ENCODE measurements at regions not wholly inside any gene's neighbourhood (a gene's known extent, or its start where the extent isn't known, plus 50 kb on each side); places are given as distances from the start of the nearest gene placed in this dataset.

- no peak for DNase-seq (ENCODE audit: low read depth)
These were observed 444.2 kb downstream of the GRIA2 start for GRCh38 chr4:157664726-157665125.

DNA sequence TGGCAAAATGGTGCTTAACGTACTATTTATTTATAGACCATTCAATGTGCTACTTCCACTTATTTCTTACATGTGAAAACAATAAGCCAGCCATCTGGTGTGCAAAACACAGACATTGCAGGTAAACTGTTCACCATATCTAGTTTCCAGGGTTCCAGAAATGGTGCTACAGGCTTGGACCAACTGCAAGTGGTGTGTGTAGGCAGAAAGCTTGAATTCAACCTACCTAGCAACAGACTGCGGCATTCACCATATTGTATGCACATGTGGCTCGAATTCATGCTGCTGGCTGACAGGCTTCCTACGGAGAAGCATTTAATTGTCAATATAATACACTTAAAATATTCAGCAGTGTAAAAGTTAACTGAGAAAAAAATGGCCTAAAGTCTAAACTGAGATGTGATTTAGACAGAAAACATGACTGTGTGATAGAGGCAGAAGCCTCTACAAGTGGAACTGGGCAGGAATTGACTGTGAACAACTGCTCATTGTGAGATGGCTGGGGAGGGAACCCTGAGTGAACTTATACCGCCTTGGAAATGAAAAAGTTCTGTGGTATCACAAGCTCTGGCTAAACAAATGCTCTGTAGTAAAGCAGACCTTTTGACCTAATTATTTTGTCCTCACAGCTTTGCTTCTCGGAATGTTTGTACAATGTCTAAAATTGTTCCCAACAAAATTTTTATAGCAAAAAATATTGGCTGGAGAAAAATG, 434.7 kb downstream of the GRIA2 start:
- DNase-seq (ENCODE audit: low read depth): no peak

GRCh38 chr4:157643257-157643656, 422.7 kb downstream of the GRIA2 start:
- DNase-seq (ENCODE audit: low read depth): no peak

- no peak for DNase-seq (ENCODE audit: low read depth)
These were observed 413.5 kb downstream of the GRIA2 start for GRCh38 chr4:157634057-157634456.

- no peak for DNase-seq (ENCODE audit: low read depth)
These were observed 396.4 kb downstream of the GRIA2 start for GRCh38 chr4:157616741-157617472.

- DNase-seq (ENCODE audit: low read depth): no peak
These were observed 387.5 kb downstream of the GRIA2 start for GRCh38 chr4:157607996-157608395.

- no peak for DNase-seq (ENCODE audit: low read depth)
These were observed 380.1 kb downstream of the GRIA2 start for GRCh38 chr4:157600583-157600982.

DNA sequence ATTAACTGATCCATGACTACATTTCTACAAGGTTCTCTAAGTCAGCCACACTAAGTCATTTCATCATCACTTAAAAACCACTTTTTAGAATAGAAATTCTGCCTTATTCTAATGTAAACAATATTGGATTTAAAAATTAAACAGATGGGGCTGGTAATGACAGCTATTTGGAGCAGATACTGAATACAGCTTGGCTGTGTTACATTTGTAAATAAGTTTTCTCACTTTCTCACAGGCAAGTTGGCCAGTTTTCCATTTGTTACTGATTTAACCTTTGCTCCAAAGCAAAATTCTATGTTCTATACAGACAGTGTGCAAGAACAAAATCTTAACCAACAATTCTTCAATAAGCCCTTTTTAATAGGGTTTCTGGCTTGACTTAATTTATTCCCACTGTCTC, 370.7 kb downstream of the GRIA2 start:
- no peak for DNase-seq (ENCODE audit: low read depth)

GRCh38 chr4:157590679-157591078, 370.2 kb downstream of the GRIA2 start:
- DNase-seq (ENCODE audit: low read depth): no peak

- no peak for DNase-seq (ENCODE audit: low read depth)
These were observed 367.3 kb downstream of the GRIA2 start for GRCh38 chr4:157587681-157588423.

DNA sequence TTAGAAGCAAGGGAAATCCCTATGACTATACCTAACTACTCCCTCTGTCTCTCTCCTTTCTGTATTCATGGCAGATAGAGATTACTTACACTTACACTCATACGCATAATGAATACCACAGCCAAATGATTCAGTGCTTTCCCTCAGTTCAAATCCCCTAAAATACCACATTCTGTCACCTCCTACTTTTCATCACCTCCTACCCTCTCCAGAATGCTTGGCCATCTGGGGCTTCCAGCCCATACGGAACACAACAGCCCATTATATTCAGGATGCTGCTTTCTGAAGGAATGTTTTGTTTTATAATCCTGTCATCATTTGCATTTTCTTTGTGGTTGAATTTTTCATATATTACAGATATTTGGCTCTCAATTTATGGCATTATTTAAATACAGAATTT, 361.6 kb downstream of the GRIA2 start:
- DNase-seq (ENCODE audit: low read depth): no peak

GRCh38 chr4:157576671-157577217, 356.2 kb downstream of the GRIA2 start:
- DNase-seq (ENCODE audit: low read depth): no peak

DNA sequence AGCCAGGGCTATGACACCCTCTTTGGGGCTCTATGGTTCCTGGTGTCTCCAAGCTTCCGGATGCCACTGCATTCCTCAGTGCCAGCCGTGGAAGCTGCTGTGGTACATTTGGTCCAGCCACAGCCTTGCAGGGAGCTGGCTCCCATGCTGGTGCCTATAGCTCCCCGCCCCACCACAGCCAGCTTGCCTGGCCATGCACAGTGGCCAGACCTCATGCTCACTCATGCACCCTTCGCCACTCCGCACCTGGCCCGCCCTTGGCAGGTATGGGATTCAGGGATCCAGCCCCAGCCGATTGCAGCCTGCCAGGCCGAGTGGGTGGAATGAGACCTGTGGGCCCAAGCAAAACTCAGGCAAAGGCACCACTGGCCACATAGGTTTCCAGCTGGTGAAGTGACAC, 354.8 kb downstream of the GRIA2 start:
- no peak for DNase-seq (ENCODE audit: low read depth)

DNA sequence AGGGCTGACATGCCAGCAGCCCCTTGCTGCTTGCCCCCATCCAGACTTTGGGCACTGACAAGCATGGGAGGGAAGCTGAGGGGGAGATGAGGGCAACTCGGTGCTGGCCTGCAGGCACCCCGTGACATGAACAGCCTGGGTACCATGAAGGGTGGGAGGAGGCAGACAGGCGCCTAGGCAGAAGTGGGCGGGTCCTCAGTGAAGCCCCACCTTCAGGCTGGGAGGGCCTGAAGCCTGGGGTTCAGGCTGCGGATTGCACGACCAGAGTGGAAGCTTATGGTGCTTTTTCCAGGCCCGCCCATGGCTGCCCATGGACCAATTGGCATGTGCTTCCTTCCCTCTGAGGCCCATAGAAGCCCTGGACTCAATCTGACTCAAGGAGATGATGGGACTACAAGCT, 354.1 kb downstream of the GRIA2 start:
- DNase-seq (ENCODE audit: low read depth): no peak

- DNase-seq (ENCODE audit: low read depth): no peak
These were observed 352.4 kb downstream of the GRIA2 start for GRCh38 chr4:157572951-157573350.

- no peak for DNase-seq (ENCODE audit: low read depth)
These were observed 351.8 kb downstream of the GRIA2 start for GRCh38 chr4:157572284-157572683.

DNA sequence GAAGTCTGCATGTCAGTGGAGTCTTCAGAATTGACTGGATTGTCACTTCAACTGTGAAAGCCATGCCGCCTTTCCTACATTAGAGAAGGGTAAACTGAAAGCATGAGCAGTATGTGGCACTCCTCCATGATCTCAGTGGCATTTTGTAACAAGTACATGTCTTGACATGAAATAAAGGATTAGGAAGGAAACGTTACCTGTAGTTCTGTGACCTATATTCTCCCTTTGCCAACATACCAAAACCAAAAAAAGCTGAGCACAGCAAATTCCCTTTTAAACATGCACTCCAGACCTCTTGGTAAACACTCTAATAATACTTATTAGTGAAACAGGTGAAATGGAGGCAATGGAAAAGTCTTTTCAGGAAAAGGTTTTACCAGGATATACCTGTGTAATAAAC, 344.2 kb downstream of the GRIA2 start:
- DNase-seq (ENCODE audit: low read depth): no peak

- DNase-seq (ENCODE audit: low read depth): no peak
These were observed 343.7 kb downstream of the GRIA2 start for GRCh38 chr4:157564218-157564617.

- no peak for DNase-seq (ENCODE audit: low read depth)
These were observed 337.5 kb downstream of the GRIA2 start for GRCh38 chr4:157558016-157558415.

DNA sequence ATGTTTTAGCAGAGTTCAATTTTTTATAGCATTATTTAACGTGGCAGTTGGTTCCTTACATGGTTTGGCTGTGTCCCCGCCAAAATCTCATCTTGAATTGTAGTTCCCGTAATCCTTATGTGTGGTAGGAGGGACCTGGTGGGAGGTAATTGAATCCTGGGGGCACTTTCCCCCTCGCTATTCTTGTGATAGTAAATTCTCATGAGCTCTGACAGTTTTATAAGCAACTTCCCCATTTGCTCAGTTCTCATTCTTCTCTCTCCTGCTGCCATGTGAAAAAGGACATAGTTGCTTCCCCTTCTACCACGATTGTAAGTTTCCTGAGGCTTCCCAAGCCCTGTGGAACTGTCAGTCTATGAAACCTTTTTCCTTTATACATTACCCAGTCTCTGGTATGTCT, 329.5 kb downstream of the GRIA2 start:
- DNase-seq (ENCODE audit: low read depth): no peak

- DNase-seq (ENCODE audit: low read depth): no peak
These were observed 307.4 kb downstream of the GRIA2 start for GRCh38 chr4:157527954-157528353.

GRCh38 chr4:157521906-157522305, 301.4 kb downstream of the GRIA2 start:
- DNase-seq (ENCODE audit: low read depth): no peak

- DNase-seq (ENCODE audit: low read depth): no peak
These were observed 294.2 kb downstream of the GRIA2 start for GRCh38 chr4:157514711-157515110.

Data from activated gamma-delta T cell treated with anti-CD3 and anti-CD28 coated beads, Interleukin-2, amount 50 U/mL, for 16 hours (primary cell).